Spleen (tissue), 7 donors: ENCODE measurements at regions not wholly inside any gene's neighbourhood (a gene's known extent, or its start where the extent isn't known, plus 50 kb on each side); places are given as distances from the start of the nearest gene placed in this dataset.

Experiments used
- CTCF ChIP-seq, 11 experiments: fragments of 200-600 bp in 7 of 11; fragments of 450-650 bp in 4 of 11; sonication (generic) in 4 of 11; IDR thresholded peaks in 8 of 11; conservative IDR thresholded peaks in 3 of 11; 1 replicate in 7 of 11; 2 replicates in 4 of 11; pipeline versions ENCODE4 v1.4.0 to v1.8.0; 2016 to 2021; ENCODE audit warnings: antibody characterized with exemption in 11 of 11, inconsistent platforms in 4 of 11, mild to moderate bottlenecking in 1 of 11
- POLR2A ChIP-seq, 3 donors: fragments of 450-650 bp; IDR thresholded peaks; one replicate each; pipeline ENCODE4 v1.5.1; 2017; ENCODE audit warnings: antibody characterized with exemption in 3 of 3, mild to moderate bottlenecking in 1 of 3
- POLR2AphosphoS5 ChIP-seq, 3 donors: sonication (generic); formaldehyde crosslinking; IDR thresholded peaks; one replicate each; pipeline ENCODE4 v1.5.1; 2017; ENCODE audit warnings: antibody characterized with exemption in 3 of 3
- donor health status: DM: no; HTN: no; CAD: no; lungs with moderate emphysema.
- donor health status: DM: no; HTN: no; CAD: no.
- donor health status: DM: no; HTN: no; CAD: no.

- no peak for TF ChIP-seq CTCF (IDR thresholded peaks at IDR 0.05 in 8 of 11, conservative IDR thresholded peaks at IDR 0.05 in 3 of 11)
- TF ChIP-seq POLR2A (IDR thresholded peaks at IDR 0.05), result no peak
- TF ChIP-seq POLR2AphosphoS5 (IDR thresholded peaks at IDR 0.05), result no peak
Measured at GRCh38 chr2:66270247-66270646, 164.7 kb upstream of the MEIS1 start.
